ENCODE measurements at regions not wholly inside any gene's neighbourhood (a gene's known extent, or its start where the extent isn't known, plus 50 kb on each side); places are given as distances from the start of the nearest gene placed in this dataset.

GRCh38 chr11:10932976-10933375 lies 75.1 kb upstream of the ZBED5 start:
- TF ChIP-seq CTCF (IDR thresholded peaks at IDR 0.05; ENCODE audit: insufficient read depth, low read length): no peak
- H3K4me3 ChIP-seq (ENCODE audit: low read depth, low read length): no peak overlapping the region
- no peak for DNase-seq (ENCODE audit: low read depth)

GRCh38 chr11:10931761-10932670 lies 74.2 kb upstream of the ZBED5 start:
- H3K4me3 ChIP-seq (ENCODE audit: low read depth, low read length): peak overlapping the region; percentile 73
- no peak for TF ChIP-seq CTCF (IDR thresholded peaks at IDR 0.05; ENCODE audit: insufficient read depth, low read length)
- no peak for DNase-seq (ENCODE audit: low read depth)

- no peak for TF ChIP-seq CTCF (IDR thresholded peaks at IDR 0.05; ENCODE audit: insufficient read depth, low read length)
- H3K4me3 ChIP-seq (ENCODE audit: low read depth, low read length): peak overlapping the region; percentile 73
- peak; percentile 87 for DNase-seq (ENCODE audit: low read depth)
Observed at GRCh38 chr11:10930972-10931760, 73.3 kb upstream of the ZBED5 start.

GRCh38 chr11:10930224-10930971 lies 72.5 kb upstream of the ZBED5 start:
- TF ChIP-seq CTCF (IDR thresholded peaks at IDR 0.05; ENCODE audit: insufficient read depth, low read length): no peak
- peak overlapping the region; percentile 73 for H3K4me3 ChIP-seq (ENCODE audit: low read depth, low read length)
- DNase-seq (ENCODE audit: low read depth): peak; percentile 43

GRCh38 chr11:10927538-10927937 lies 69.7 kb upstream of the ZBED5 start:
- DNase-seq (ENCODE audit: low read depth): no peak
- no peak for TF ChIP-seq CTCF (IDR thresholded peaks at IDR 0.05; ENCODE audit: insufficient read depth, low read length)
- H3K4me3 ChIP-seq (ENCODE audit: low read depth, low read length): no peak overlapping the region

GRCh38 chr11:10926801-10927211 lies 69.0 kb upstream of the ZBED5 start:
- no peak for TF ChIP-seq CTCF (IDR thresholded peaks at IDR 0.05; ENCODE audit: insufficient read depth, low read length)
- H3K4me3 ChIP-seq (ENCODE audit: low read depth, low read length): no peak overlapping the region
- no peak for DNase-seq (ENCODE audit: low read depth)
